ENCODE measurements at regions not wholly inside any gene's neighbourhood (a gene's known extent, or its start where the extent isn't known, plus 50 kb on each side); places are given as distances from the start of the nearest gene placed in this dataset.

DNA sequence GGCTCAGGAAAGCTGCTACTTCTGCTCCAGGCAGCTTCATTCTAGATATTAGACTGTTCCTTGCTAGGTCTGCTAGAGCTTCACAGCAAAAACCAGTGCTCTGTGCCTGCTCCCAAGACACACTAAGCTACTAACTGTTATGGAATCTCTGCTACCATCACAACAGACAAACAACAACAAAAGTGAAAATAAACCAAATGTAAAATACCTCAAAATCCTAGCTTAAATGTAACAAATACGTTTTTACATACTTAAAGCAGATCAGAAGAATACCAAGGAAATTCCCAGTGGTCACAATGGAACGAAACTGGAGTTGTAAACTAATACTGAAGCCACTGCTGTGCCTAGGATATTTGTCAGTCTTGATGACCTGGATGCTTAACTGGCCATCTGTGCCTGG, 84.6 kb upstream of the EZR start:
- TF ChIP-seq, protein P1, sequence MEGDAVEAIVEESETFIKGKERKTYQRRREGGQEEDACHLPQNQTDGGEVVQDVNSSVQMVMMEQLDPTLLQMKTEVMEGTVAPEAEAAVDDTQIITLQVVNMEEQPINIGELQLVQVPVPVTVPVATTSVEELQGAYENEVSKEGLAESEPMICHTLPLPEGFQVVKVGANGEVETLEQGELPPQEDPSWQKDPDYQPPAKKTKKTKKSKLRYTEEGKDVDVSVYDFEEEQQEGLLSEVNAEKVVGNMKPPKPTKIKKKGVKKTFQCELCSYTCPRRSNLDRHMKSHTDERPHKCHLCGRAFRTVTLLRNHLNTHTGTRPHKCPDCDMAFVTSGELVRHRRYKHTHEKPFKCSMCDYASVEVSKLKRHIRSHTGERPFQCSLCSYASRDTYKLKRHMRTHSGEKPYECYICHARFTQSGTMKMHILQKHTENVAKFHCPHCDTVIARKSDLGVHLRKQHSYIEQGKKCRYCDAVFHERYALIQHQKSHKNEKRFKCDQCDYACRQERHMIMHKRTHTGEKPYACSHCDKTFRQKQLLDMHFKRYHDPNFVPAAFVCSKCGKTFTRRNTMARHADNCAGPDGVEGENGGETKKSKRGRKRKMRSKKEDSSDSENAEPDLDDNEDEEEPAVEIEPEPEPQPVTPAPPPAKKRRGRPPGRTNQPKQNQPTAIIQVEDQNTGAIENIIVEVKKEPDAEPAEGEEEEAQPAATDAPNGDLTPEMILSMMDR (IDR thresholded peaks at IDR 0.05), result no peak
- TF ChIP-seq POLR2A (IDR thresholded peaks at IDR 0.05) (no peak), EP300 (IDR thresholded peaks at IDR 0.05) (no peak), POLR2AphosphoS5 (IDR thresholded peaks at IDR 0.05) (no peak)
